H1 (cell line): ENCODE measurements at regions not wholly inside any gene's neighbourhood (a gene's known extent, or its start where the extent isn't known, plus 50 kb on each side); places are given as distances from the start of the nearest gene placed in this dataset.

Experiments used
- ATF2 ChIP-seq: IDR thresholded peaks from 2 replicates; pipeline ENCODE4 v1.6.1; 2012; ENCODE audit warnings: low read length, inconsistent platforms
- BCL11A ChIP-seq, 2 experiments: IDR thresholded peaks; one replicate each; pipeline ENCODE4 v1.6.1; 2011; ENCODE audit warnings: low read depth in 2 of 2, low read length in 2 of 2, mild to moderate bottlenecking in 2 of 2
- BRCA1 ChIP-seq: IDR thresholded peaks from 2 replicates; pipeline ENCODE4 v1.6.1; 2012; ENCODE audit warnings: low read depth, low read length, improper control_type of control experiment
- CBX5 ChIP-seq: fragments of 300-800, 300-1000 bp; sonication (generic); IDR thresholded peaks from 2 replicates; pipeline ENCODE4 v1.7.1; 2016; ENCODE audit warnings: antibody characterized with exemption, low read length, low read depth
- CHD1 ChIP-seq: IDR thresholded peaks from 2 replicates; pipeline ENCODE4 v1.6.1; 2012; ENCODE audit warnings: low read depth, low read length, improper control_type of control experiment
- CREB1 ChIP-seq: IDR thresholded peaks from 2 replicates; pipeline ENCODE4 v1.6.1; 2012; ENCODE audit warnings: inconsistent platforms
- E2F6 ChIP-seq: IDR thresholded peaks from 2 replicates; pipeline ENCODE4 v1.6.1; 2012; ENCODE audit warnings: inconsistent platforms
- EGR1 ChIP-seq: IDR thresholded peaks from 2 replicates; pipeline ENCODE4 v1.6.1; 2011; ENCODE audit warnings: low read depth, low read length, borderline replicate concordance
- HDAC6 ChIP-seq: IDR thresholded peaks from one replicate; pipeline ENCODE4 v1.7.1; 2012; ENCODE audit warnings: low read depth, mild to moderate bottlenecking, inconsistent platforms, low read length, moderate library complexity
- MAX ChIP-seq: IDR thresholded peaks from 2 replicates; pipeline ENCODE4 v1.6.1; 2012; ENCODE audit warnings: inconsistent platforms
- POLR2AphosphoS5 ChIP-seq: IDR thresholded peaks from 2 replicates; pipeline ENCODE4 v1.6.1; 2011; ENCODE audit warnings: low read depth, low read length
- POU5F1 ChIP-seq: IDR thresholded peaks from 2 replicates; pipeline ENCODE4 v1.6.1; 2011; ENCODE audit warnings: low read depth, mild to moderate bottlenecking, low read length, moderate library complexity
- RBBP5 ChIP-seq: IDR thresholded peaks from 2 replicates; pipeline ENCODE4 v1.7.1; 2012; ENCODE audit warnings: low read depth, mild to moderate bottlenecking, inconsistent platforms, low read length, moderate library complexity, borderline replicate concordance
- RFX5 ChIP-seq: IDR thresholded peaks from 2 replicates; pipeline ENCODE4 v1.6.1; 2011; ENCODE audit warnings: low read depth, low read length, improper control_type of control experiment, borderline replicate concordance
- SAP30 ChIP-seq: fragments of 300-600 bp; sonication (generic); IDR thresholded peaks from 2 replicates; pipeline ENCODE4 v1.7.1; 2012; ENCODE audit warnings: low read length, moderate library complexity, mild to moderate bottlenecking, inconsistent platforms; ENCODE audit not compliant: insufficient read depth, insufficient replicate concordance
- SIX5 ChIP-seq: IDR thresholded peaks from 2 replicates; pipeline ENCODE4 v1.6.1; 2011; ENCODE audit warnings: mild to moderate bottlenecking, low read depth, low read length
- TEAD4 ChIP-seq: IDR thresholded peaks from 2 replicates; pipeline ENCODE4 v1.6.1; 2012; ENCODE audit warnings: low read depth, low read length, inconsistent platforms, mixed read lengths
- YY1 ChIP-seq: IDR thresholded peaks from 2 replicates; pipeline ENCODE4 v1.6.1; 2011; ENCODE audit warnings: low read depth, mild to moderate bottlenecking, low read length

GRCh38 chr13:33542309-33543088 is 256.9 kb upstream of the STARD13 start (continued):
- TF ChIP-seq POU5F1 (no peak), CHD1 (0 out of 2 replicates have a peak, but pooled peaks have one; percentile 50), BCL11A (IDR thresholded peaks at IDR 0.05; ENCODE audit: low read depth in 2 of 2, low read length in 2 of 2) (no peak), BRCA1 (no peak), CBX5 (no peak), EGR1 (no peak; the same call in 1 of the 2 replicates), MAX (peak; percentile 92), SAP30 (no peak), RFX5 (no peak), HDAC6 (no peak), YY1 (peak; percentile 80), TEAD4 (no peak), CREB1 (peak; percentile 71), ATF2 (no peak), RBBP5 (0 out of 2 replicates have a peak, but pooled peaks have one; percentile 49), E2F6 (peak; percentile 87), SIX5 (no peak), POLR2AphosphoS5 (peak; percentile 89)
- TF ChIP-seq, all 59 proteins: peak for 27
